NB4 (cell line): ENCODE measurements at regions not wholly inside any gene's neighbourhood (a gene's known extent, or its start where the extent isn't known, plus 50 kb on each side); places are given as distances from the start of the nearest gene placed in this dataset.

ENCODE experiments used
- MYC ChIP-seq: IDR thresholded peaks from 2 replicates; pipeline ENCODE4 v1.6.1; 2011; ENCODE audit warnings: low read depth, low read length
- POLR2A ChIP-seq: IDR thresholded peaks from 2 replicates; pipeline ENCODE4 v1.6.1; 2011; ENCODE audit warnings: mild to moderate bottlenecking; ENCODE audit not compliant: insufficient read length; ENCODE audit errors: extremely low read depth
- TF ChIP-seq, protein P1 (sequence below): IDR thresholded peaks from one replicate; pipeline ENCODE4 v1.5.1; 2012; ENCODE audit warnings: low read depth, low read length
- TF ChIP-seq, protein P2 (sequence below): IDR thresholded peaks from 2 replicates; pipeline ENCODE4 v1.6.1; 2011; ENCODE audit warnings: low read depth, low read length

DNA sequence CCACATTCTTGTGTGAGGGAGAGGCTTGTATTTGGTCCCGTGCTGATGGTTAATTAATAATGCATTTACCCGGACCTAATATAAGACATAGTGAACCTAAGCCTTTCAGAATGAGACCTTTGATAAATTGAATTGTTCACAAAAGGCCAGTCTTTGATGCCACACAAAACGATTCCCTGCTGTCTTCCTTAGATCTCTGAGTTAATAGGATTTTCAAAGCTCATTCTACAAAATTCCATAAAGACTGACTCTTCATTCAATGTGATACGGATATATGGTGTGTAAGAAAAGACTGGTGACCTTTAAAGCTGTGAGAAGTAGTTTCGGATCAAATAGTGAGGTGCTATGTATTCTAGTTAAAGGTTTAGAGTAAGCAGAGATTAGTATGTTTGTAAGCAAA, 254.3 kb downstream of the PDHA2 start:
- TF ChIP-seq, protein P1, sequence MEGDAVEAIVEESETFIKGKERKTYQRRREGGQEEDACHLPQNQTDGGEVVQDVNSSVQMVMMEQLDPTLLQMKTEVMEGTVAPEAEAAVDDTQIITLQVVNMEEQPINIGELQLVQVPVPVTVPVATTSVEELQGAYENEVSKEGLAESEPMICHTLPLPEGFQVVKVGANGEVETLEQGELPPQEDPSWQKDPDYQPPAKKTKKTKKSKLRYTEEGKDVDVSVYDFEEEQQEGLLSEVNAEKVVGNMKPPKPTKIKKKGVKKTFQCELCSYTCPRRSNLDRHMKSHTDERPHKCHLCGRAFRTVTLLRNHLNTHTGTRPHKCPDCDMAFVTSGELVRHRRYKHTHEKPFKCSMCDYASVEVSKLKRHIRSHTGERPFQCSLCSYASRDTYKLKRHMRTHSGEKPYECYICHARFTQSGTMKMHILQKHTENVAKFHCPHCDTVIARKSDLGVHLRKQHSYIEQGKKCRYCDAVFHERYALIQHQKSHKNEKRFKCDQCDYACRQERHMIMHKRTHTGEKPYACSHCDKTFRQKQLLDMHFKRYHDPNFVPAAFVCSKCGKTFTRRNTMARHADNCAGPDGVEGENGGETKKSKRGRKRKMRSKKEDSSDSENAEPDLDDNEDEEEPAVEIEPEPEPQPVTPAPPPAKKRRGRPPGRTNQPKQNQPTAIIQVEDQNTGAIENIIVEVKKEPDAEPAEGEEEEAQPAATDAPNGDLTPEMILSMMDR: no peak
- TF ChIP-seq, protein P2, sequence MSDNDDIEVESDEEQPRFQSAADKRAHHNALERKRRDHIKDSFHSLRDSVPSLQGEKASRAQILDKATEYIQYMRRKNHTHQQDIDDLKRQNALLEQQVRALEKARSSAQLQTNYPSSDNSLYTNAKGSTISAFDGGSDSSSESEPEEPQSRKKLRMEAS: no peak
- TF ChIP-seq POLR2A (no peak), MYC (no peak)
